Erythroblast (primary cell): ENCODE measurements at regions not wholly inside any gene's neighbourhood (a gene's known extent, or its start where the extent isn't known, plus 50 kb on each side); places are given as distances from the start of the nearest gene placed in this dataset.
"Not testable (repeated sequence)": the region's sequence is repeated elsewhere in the genome, so short reads cannot be mapped to it uniquely, and the experiment has no call there.

Experiments used
- DNase-seq, 2 experiments: peaks; one replicate each; lab custom pipeline; 2025; lab: John Stamatoyannopoulos, UW
- GATA1 ChIP-seq: IDR thresholded peaks from 2 replicates; pipeline ENCODE4 v1.6.1; 2011; ENCODE audit warnings: low read depth, mild to moderate bottlenecking, control low read depth, low read length, moderate library complexity
- POLR2A ChIP-seq: IDR thresholded peaks from 2 replicates; pipeline ENCODE4 v1.6.1; 2011; ENCODE audit warnings: mild to moderate bottlenecking, low read length

DNA sequence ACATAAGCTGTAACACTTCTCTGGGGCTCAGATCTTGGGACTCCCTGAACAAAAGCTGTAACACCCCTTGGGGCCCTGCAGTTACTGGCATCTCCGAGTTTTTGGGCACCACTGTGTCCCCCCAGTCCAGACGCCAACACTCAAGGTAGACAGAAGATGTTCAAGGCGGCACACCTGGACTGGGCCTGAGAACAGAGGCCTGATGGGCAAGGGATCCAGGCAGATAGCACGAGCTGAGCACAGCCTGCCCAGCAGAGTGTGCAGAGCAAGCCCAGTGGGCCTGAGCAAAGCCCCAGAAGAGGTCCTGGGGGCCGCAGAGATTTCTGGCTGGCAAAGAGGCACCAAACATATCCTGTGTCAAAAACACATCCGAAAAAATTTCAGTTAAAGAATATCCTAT is 1163.3 kb upstream of the PRR20A start:
- TF ChIP-seq POLR2A (no peak), GATA1 (no peak)
- no peak for DNase-seq

GRCh38 chr13:55981381-55981780 is 1159.3 kb upstream of the PRR20A start:
- DNase-seq: no peak
- TF ChIP-seq GATA1 (no peak), POLR2A (no peak)

DNA sequence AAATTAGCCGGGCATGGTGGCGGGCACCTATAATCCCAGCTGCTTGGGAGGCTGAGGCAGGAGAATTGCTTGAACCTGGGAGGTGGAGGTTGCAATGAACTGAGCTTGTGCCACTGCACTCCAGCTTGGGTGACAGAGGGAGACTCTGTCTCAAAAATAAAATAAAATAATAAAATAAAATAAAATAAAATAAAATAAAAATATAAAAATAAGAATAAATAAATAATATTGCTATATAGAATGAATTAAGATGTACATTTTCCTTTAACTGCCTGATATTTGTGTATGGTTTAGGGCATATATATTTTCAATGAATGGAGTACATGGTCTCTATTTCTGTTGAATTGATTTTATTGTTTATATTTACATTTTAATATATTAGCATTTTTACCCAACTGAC is 1156.7 kb upstream of the PRR20A start:
- DNase-seq: not testable (repeated sequence)

DNA sequence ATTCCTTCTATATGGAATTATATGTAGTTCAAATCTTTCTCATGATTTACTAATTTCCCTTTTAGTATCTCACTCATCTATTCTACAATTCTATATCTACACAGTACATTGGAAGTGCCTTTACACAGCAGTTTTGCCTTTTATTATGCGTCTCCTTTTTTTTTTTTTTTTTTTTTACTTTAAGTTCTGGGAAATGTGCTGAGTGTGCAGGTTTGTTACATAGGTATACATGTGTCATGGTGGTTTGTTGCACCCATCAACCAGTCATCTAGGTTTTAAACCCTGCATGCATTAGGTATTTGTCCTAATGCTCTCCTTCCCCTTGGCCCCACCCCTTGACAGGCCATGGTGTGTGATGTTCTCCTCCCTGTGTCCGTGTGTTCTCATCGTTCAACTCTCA is 1150.1 kb upstream of the PRR20A start:
- no peak for DNase-seq
- TF ChIP-seq POLR2A (no peak), GATA1 (no peak)

GRCh38 chr13:55991666-55992065 is 1149.1 kb upstream of the PRR20A start:
- TF ChIP-seq POLR2A (no peak), GATA1 (no peak)
- no peak for DNase-seq

GRCh38 chr13:55992145-55992544 is 1148.6 kb upstream of the PRR20A start:
- no peak for DNase-seq
- TF ChIP-seq POLR2A (no peak), GATA1 (no peak)

- no peak for TF ChIP-seq POLR2A
- TF ChIP-seq GATA1: no peak
- no peak for DNase-seq
Observed at GRCh38 chr13:55999709-56000108, 1141.0 kb upstream of the PRR20A start.

GRCh38 chr13:56009418-56009817 is 1131.3 kb upstream of the PRR20A start:
- TF ChIP-seq GATA1 (no peak), POLR2A (no peak)
- no peak for DNase-seq

- DNase-seq: no peak
- TF ChIP-seq GATA1: no peak
- no peak for TF ChIP-seq POLR2A
Observed at GRCh38 chr13:56012644-56013043, 1128.1 kb upstream of the PRR20A start.

DNA sequence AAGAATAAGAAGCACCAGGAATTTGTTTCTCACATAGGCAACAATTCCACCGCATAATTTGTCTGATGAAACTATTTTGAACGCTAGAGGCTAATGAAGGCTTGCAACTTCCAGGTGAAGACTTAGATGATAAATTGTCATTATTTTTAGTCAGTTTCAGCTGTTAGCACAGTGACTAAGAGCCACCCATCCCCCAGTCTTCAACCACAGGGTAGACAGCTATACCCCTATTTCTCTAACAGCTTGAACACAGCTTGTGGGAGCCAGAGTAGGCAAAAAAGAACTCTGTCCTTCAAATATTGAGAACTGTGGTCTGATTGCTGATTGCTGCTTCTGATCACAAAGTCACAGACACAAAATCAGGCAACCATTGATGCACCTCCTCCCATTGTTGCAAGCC is 1124.8 kb upstream of the PRR20A start:
- TF ChIP-seq GATA1 (no peak), POLR2A (no peak)
- DNase-seq: no peak

GRCh38 chr13:56019606-56020005 is 1121.1 kb upstream of the PRR20A start:
- TF ChIP-seq GATA1: no peak
- no peak for TF ChIP-seq POLR2A
- no peak for DNase-seq

- TF ChIP-seq GATA1 (no peak), POLR2A (no peak)
- DNase-seq: no peak
Observed at GRCh38 chr13:56020425-56020824, 1120.3 kb upstream of the PRR20A start.

DNA sequence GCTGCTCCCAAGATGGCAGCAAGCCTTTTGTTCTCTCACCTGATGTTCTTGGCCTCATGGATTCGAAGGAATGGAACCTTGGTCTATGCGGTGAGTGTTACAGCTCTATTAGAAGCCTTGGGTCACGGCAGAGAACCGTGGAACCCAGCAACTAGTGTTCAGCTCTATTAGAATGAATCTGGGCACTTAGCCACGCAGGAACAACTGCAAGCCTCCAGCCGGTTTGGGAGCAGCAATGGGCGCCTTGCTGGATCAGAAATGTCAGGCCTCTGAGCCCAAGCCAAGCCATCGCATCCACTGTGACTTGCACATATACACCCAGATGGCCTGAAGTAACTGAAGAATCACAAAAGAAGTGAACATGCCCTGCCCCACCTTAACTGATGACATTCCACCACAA is 1100.7 kb upstream of the PRR20A start:
- TF ChIP-seq GATA1 (no peak), POLR2A (no peak)
- DNase-seq: no peak

DNA sequence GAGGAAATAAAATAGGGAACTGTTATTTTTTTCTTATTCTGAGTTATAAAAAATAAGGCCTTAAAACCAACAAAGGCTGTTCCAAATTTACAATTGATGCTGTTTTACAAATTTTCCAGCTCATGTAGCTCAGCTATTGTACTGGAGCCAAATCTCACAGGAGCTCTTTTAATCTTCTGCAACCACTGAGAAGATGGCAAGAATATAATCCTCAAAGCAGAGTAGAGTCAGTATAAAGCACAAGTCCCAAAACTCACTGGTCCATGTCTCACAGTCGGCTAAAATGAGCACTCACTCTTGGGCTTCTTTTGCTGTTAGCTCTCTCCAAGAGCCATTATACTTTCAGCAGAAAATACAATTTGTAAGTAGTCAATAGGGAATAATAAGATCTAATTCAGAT is 1074.4 kb upstream of the PRR20A start:
- TF ChIP-seq POLR2A: no peak
- TF ChIP-seq GATA1: no peak
- no peak for DNase-seq

DNA sequence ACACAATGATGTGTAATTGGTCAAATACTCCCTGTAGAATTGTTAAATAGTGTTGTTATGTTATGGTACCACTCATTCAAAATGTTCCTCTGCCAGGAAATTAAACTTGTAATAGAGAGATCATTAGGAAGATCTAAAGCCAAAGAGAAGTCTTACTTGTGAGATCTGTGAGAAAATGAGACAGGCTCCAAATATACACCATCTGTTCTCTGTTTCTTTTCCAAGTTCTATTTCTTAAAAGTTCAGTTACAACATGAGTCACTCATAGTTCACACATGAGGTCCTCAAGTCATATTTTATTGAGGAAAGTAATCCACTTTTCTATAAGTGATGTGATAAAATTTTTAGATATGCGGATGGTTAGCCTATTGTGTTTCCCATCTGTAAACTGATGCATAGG is 1038.1 kb upstream of the PRR20A start:
- TF ChIP-seq GATA1: no peak
- no peak for TF ChIP-seq POLR2A
- no peak for DNase-seq

GRCh38 chr13:56110751-56111150 is 1030.0 kb upstream of the PRR20A start:
- DNase-seq: no peak
- TF ChIP-seq POLR2A (no peak), GATA1 (no peak)

DNA sequence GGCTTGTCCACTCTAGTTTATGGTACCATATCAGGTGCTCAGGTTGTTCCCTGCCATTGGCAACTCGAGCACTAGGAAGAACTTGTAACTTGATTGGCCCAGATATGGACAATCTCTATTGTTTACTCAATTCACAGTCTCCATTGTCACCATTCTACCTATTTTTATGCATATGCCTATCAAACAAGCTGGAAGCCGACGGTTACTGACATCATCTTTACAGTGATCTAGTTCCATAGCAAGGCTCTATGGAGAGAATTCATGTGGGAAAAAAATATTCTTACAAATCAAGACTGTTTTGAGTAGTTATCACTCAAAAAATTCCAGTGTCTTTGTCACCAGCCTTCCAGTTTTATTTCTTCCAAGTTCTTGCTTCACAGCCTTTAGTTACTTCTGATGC is 1006.2 kb upstream of the PRR20A start:
- TF ChIP-seq POLR2A: no peak
- no peak for TF ChIP-seq GATA1
- DNase-seq: no peak
